Kidney capillary endothelial cell (primary cell): ENCODE measurements at regions not wholly inside any gene's neighbourhood (a gene's known extent, or its start where the extent isn't known, plus 50 kb on each side); places are given as distances from the start of the nearest gene placed in this dataset.
"Not testable (repeated sequence)": the region's sequence is repeated elsewhere in the genome, so short reads cannot be mapped to it uniquely, and the experiment has no call there.

Source experiments
- DNase-seq: peaks from one replicate; pipeline ENCODE4 v3.0.0-alpha.2; 2018; ENCODE audit warnings: low spot score

- DNase-seq = no peak
These were observed 61.2 kb downstream of the VIP start for GRCh38 chr6:152811785-152812184.

- no peak for DNase-seq
These were observed 64.8 kb downstream of the VIP start for GRCh38 chr6:152815230-152815872.

- no peak for DNase-seq
These were observed 65.5 kb downstream of the VIP start for GRCh38 chr6:152816055-152816454.

GRCh38 chr6:152821525-152821924 lies 70.9 kb downstream of the VIP start:
- no peak for DNase-seq

GRCh38 chr6:152824666-152825065 lies 74.1 kb downstream of the VIP start:
- DNase-seq = no peak

- DNase-seq = no peak
These were observed 77.8 kb downstream of the VIP start for GRCh38 chr6:152828431-152828830.

GRCh38 chr6:152834366-152834765 lies 83.8 kb downstream of the VIP start:
- not testable (repeated sequence) for DNase-seq

GRCh38 chr6:152836523-152836922 lies 85.9 kb downstream of the VIP start:
- DNase-seq = no peak

GRCh38 chr6:152845421-152845820 lies 94.8 kb downstream of the VIP start:
- no peak for DNase-seq

GRCh38 chr6:152846825-152847224 lies 96.2 kb downstream of the VIP start:
- no peak for DNase-seq

GRCh38 chr6:152848919-152849318 lies 98.3 kb downstream of the VIP start:
- DNase-seq = no peak

GRCh38 chr6:152854086-152854795 lies 103.6 kb downstream of the VIP start:
- DNase-seq = no peak

- no peak for DNase-seq
These were observed 107.5 kb downstream of the VIP start for GRCh38 chr6:152858141-152858540.

- no peak for DNase-seq
These were observed 108.6 kb downstream of the VIP start for GRCh38 chr6:152859225-152859624.

- DNase-seq = peak; percentile 64
These were observed 113.2 kb downstream of the VIP start for GRCh38 chr6:152863618-152864326.

- DNase-seq = no peak
These were observed 108.6 kb downstream of the FBXO5 start for GRCh38 chr6:152874267-152874666.

GRCh38 chr6:152874846-152875568 lies 107.8 kb downstream of the FBXO5 start:
- DNase-seq = no peak

GRCh38 chr6:152879681-152880080 lies 103.2 kb downstream of the FBXO5 start:
- no peak for DNase-seq

- no peak for DNase-seq
These were observed 89.7 kb downstream of the FBXO5 start for GRCh38 chr6:152893187-152893586.

- no peak for DNase-seq
These were observed 85.9 kb downstream of the FBXO5 start for GRCh38 chr6:152896923-152897322.

GRCh38 chr6:152897807-152898399 lies 84.9 kb downstream of the FBXO5 start:
- DNase-seq = peak; percentile 47

- DNase-seq = no peak
These were observed 78.2 kb downstream of the FBXO5 start for GRCh38 chr6:152904678-152905077.
